ENCODE measurements at regions not wholly inside any gene's neighbourhood (a gene's known extent, or its start where the extent isn't known, plus 50 kb on each side); places are given as distances from the start of the nearest gene placed in this dataset.

- no peaks in the 10 kb centered on the region for H3K9me3 ChIP-seq (ENCODE audit: control insufficient read depth, low read depth, low read length)
- H4K20me1 ChIP-seq (ENCODE audit: control insufficient read depth, extremely low read depth, insufficient read depth, low read length) = no peaks in the 10 kb centered on the region
- H3K79me2 ChIP-seq (ENCODE audit: control insufficient read depth, insufficient read depth, low read length) = no peaks in the 10 kb centered on the region
- H3K27ac ChIP-seq (ENCODE audit: control insufficient read depth, insufficient read depth, low read length) = no peak overlapping the region
- DNase-seq (ENCODE audit: low read depth, low spot score) (no peak), FAIRE-seq (no peak)
- no peaks in the 10 kb centered on the region for H3K4me1 ChIP-seq (ENCODE audit: control insufficient read depth, extremely low read depth, insufficient read depth, low read length)
- H3K4me2 ChIP-seq (ENCODE audit: control insufficient read depth, extremely low read depth, insufficient read depth, low read depth, low read length) = no peak overlapping the region
- no peak overlapping the region for H2AFZ ChIP-seq (ENCODE audit: control insufficient read depth, low read length)
- TF ChIP-seq CTCF (optimal IDR thresholded peaks at IDR 0.05 in 1 of 3, IDR thresholded peaks at IDR 0.05 in 1 of 3, conservative IDR thresholded peaks at IDR 0.05 in 1 of 3; ENCODE audit: extremely low read depth in 1 of 3, insufficient read depth in 2 of 3, low read length in 3 of 3) = no peak
- no peaks in the 10 kb centered on the region for H3K36me3 ChIP-seq (ENCODE audit: control insufficient read depth in 2 of 2, extremely low read depth in 1 of 2, insufficient read depth in 2 of 2, low read length in 2 of 2)
- dilution Hi-C loops (cut with MboI; ENCODE audit: extremely low pct_ligation_motif_present, low sequenced_read_pairs) = no loop called here
- H3K4me3 ChIP-seq (ENCODE audit: control insufficient read depth in 2 of 3, extremely low read depth in 1 of 3, insufficient read depth in 2 of 3, low read depth in 1 of 3, low read length in 3 of 3) = no peak overlapping the region
- no peak overlapping the region for H3K9ac ChIP-seq (ENCODE audit: control insufficient read depth, extremely low read depth, insufficient read depth, low read length)
- no peaks in the 10 kb centered on the region for H3K27me3 ChIP-seq (ENCODE audit: control insufficient read depth, extremely low read depth, insufficient read depth, low read length)
- H3K9me1 ChIP-seq (ENCODE audit: control insufficient read depth, extremely low read depth, insufficient read depth, low read length) = no peaks in the 10 kb centered on the region
Measured at GRCh38 chr2:6254441-6254840, 562.3 kb downstream of the SOX11 start.

- no peaks in the 10 kb centered on the region for H4K20me1 ChIP-seq (ENCODE audit: control insufficient read depth, extremely low read depth, insufficient read depth, low read length)
- no peaks in the 10 kb centered on the region for H3K27me3 ChIP-seq (ENCODE audit: control insufficient read depth, extremely low read depth, insufficient read depth, low read length)
- dilution Hi-C loops (cut with MboI; ENCODE audit: extremely low pct_ligation_motif_present, low sequenced_read_pairs) = no loop called here
- DNase-seq (ENCODE audit: low read depth, low spot score) (no peak), FAIRE-seq (no peak)
- H3K27ac ChIP-seq (ENCODE audit: control insufficient read depth, insufficient read depth, low read length) = no peak overlapping the region
- no peak overlapping the region for H3K4me3 ChIP-seq (ENCODE audit: control insufficient read depth in 2 of 3, extremely low read depth in 1 of 3, insufficient read depth in 2 of 3, low read depth in 1 of 3, low read length in 3 of 3)
- H3K36me3 ChIP-seq (ENCODE audit: control insufficient read depth in 2 of 2, extremely low read depth in 1 of 2, insufficient read depth in 2 of 2, low read length in 2 of 2) = no peaks in the 10 kb centered on the region
- no peak overlapping the region for H3K9ac ChIP-seq (ENCODE audit: control insufficient read depth, extremely low read depth, insufficient read depth, low read length)
- no peak overlapping the region for H3K4me2 ChIP-seq (ENCODE audit: control insufficient read depth, extremely low read depth, insufficient read depth, low read depth, low read length)
- no peaks in the 10 kb centered on the region for H3K9me3 ChIP-seq (ENCODE audit: control insufficient read depth, low read depth, low read length)
- no peak overlapping the region for H2AFZ ChIP-seq (ENCODE audit: control insufficient read depth, low read length)
- TF ChIP-seq EZH2 (IDR thresholded peaks at IDR 0.05; ENCODE audit: low read length) (no peak), CTCF (optimal IDR thresholded peaks at IDR 0.05 in 1 of 3, IDR thresholded peaks at IDR 0.05 in 1 of 3, conservative IDR thresholded peaks at IDR 0.05 in 1 of 3; ENCODE audit: extremely low read depth in 1 of 3, insufficient read depth in 2 of 3, low read length in 3 of 3) (no peak)
- no peaks in the 10 kb centered on the region for H3K79me2 ChIP-seq (ENCODE audit: control insufficient read depth, insufficient read depth, low read length)
- H3K9me1 ChIP-seq (ENCODE audit: control insufficient read depth, extremely low read depth, insufficient read depth, low read length) = no peaks in the 10 kb centered on the region
- H3K4me1 ChIP-seq (ENCODE audit: control insufficient read depth, extremely low read depth, insufficient read depth, low read length) = no peaks in the 10 kb centered on the region
Measured at GRCh38 chr2:6264198-6264597, 572.0 kb downstream of the SOX11 start.
